PFSK-1 (cell line): ENCODE measurements at regions not wholly inside any gene's neighbourhood (a gene's known extent, or its start where the extent isn't known, plus 50 kb on each side); places are given as distances from the start of the nearest gene placed in this dataset.

Experiments used
- FOXP2 ChIP-seq: optimal IDR thresholded peaks from 2 replicates; pipeline ENCODE3; 2011; ENCODE audit warnings: borderline replicate concordance, control low read depth, inconsistent platforms; ENCODE audit not compliant: insufficient read depth; ENCODE audit errors: extremely low read length, extremely low read depth
- POLR2AphosphoS5 ChIP-seq: IDR thresholded peaks from 2 replicates; pipeline ENCODE4 v1.6.1; 2012; ENCODE audit warnings: low read depth, mild to moderate bottlenecking, control low read depth, low read length, moderate library complexity
- REST ChIP-seq, 2 experiments: IDR thresholded peaks; 2 replicates each; pipeline versions ENCODE4 v1.6.1 to v1.8.0; 2011 to 2012; ENCODE audit warnings: low read depth in 2 of 2, low read length in 2 of 2, control low read depth in 1 of 2, inconsistent platforms in 1 of 2, mild to moderate bottlenecking in 1 of 2, moderate library complexity in 1 of 2; ENCODE audit not compliant: insufficient read depth in 1 of 2
- SIN3A ChIP-seq: IDR thresholded peaks from 2 replicates; pipeline ENCODE4 v1.6.1; 2012; ENCODE audit warnings: mild to moderate bottlenecking, low read length, moderate library complexity, borderline replicate concordance; ENCODE audit not compliant: insufficient read depth
- TAF1 ChIP-seq: IDR thresholded peaks from 2 replicates; pipeline ENCODE4 v1.6.1; 2012; ENCODE audit warnings: low read length, control low read depth, borderline replicate concordance; ENCODE audit not compliant: insufficient read depth

GRCh38 chr9:78396087-78396486 is 99.2 kb downstream of the PSAT1 start:
- TF ChIP-seq REST (IDR thresholded peaks at IDR 0.05; ENCODE audit: insufficient read depth in 1 of 2, low read depth in 2 of 2, low read length in 2 of 2) (no peak), TAF1 (no peak), POLR2AphosphoS5 (no peak), SIN3A (no peak), FOXP2 (no peak)

- TF ChIP-seq REST (IDR thresholded peaks at IDR 0.05; ENCODE audit: insufficient read depth in 1 of 2, low read depth in 2 of 2, low read length in 2 of 2) (no peak), POLR2AphosphoS5 (no peak), FOXP2 (no peak), SIN3A (no peak), TAF1 (no peak)
Measured at GRCh38 chr9:78397045-78397444, 100.1 kb downstream of the PSAT1 start.

- TF ChIP-seq REST (IDR thresholded peaks at IDR 0.05; ENCODE audit: insufficient read depth in 1 of 2, low read depth in 2 of 2, low read length in 2 of 2) (no peak), TAF1 (no peak), POLR2AphosphoS5 (no peak), FOXP2 (no peak), SIN3A (no peak)
Measured at GRCh38 chr9:78397454-78397853, 100.5 kb downstream of the PSAT1 start.

- TF ChIP-seq FOXP2: no peak
- TF ChIP-seq TAF1: no peak
- no peak for TF ChIP-seq REST (IDR thresholded peaks at IDR 0.05; ENCODE audit: insufficient read depth in 1 of 2, low read depth in 2 of 2, low read length in 2 of 2)
- no peak for TF ChIP-seq POLR2AphosphoS5
- no peak for TF ChIP-seq SIN3A
Measured at GRCh38 chr9:78399153-78399552, 102.2 kb downstream of the PSAT1 start.

- TF ChIP-seq FOXP2: no peak
- no peak for TF ChIP-seq POLR2AphosphoS5
Measured at GRCh38 chr9:78400496-78400895, 103.6 kb downstream of the PSAT1 start.

GRCh38 chr9:78405461-78405860 is 108.5 kb downstream of the PSAT1 start:
- no peak for TF ChIP-seq TAF1
- no peak for TF ChIP-seq SIN3A
- TF ChIP-seq REST (IDR thresholded peaks at IDR 0.05; ENCODE audit: insufficient read depth in 1 of 2, low read depth in 2 of 2, low read length in 2 of 2): no peak
